WTC11 (cell line): ENCODE measurements at regions not wholly inside any gene's neighbourhood (a gene's known extent, or its start where the extent isn't known, plus 50 kb on each side); places are given as distances from the start of the nearest gene placed in this dataset.

Source experiments
- ATAC-seq: fragments of 200-7000 bp; cut with Tn5 transposase; 2 replicates; pipeline ENCODE4 v1.10.0; 2021; ENCODE audit warnings: mild to moderate bottlenecking, moderate library complexity
- CTCF ChIA-PET: fragments of 300-600 bp; sonication (Branson Sonifier 250); formaldehyde crosslinking; loops from one replicate; lab custom pipeline; 2021; ENCODE audit warnings: antibody characterized with exemption; lab: Charles Lee
- POLR2A ChIA-PET: fragments of 350-600 bp; sonication (Branson Sonifier 250); formaldehyde crosslinking; loops from one replicate; lab custom pipeline; 2021; ENCODE audit warnings: antibody characterized with exemption; lab: Charles Lee
- DNase-seq: peaks from one replicate; pipeline ENCODE4 v3.0.0; 2021; ENCODE audit warnings: low spot score
- H3K27ac Mint-ChIP-seq: 2 replicates; pipeline ENCODE4 v1.8.0; 2021; ENCODE audit warnings: mixed read lengths
- H3K27me3 Mint-ChIP-seq: 2 replicates; pipeline ENCODE4 v1.8.0; 2021; ENCODE audit warnings: low read depth, mild to moderate bottlenecking, moderate library complexity, mixed read lengths
- H3K36me3 Mint-ChIP-seq: 2 replicates; pipeline ENCODE4 v1.8.0; 2021; ENCODE audit warnings: mixed read lengths
- H3K4me1 Mint-ChIP-seq: 2 replicates; pipeline ENCODE4 v1.8.0; 2022; ENCODE audit warnings: mixed read lengths
- H3K4me3 Mint-ChIP-seq: 2 replicates; pipeline ENCODE4 v1.8.0; 2021; ENCODE audit warnings: mild to moderate bottlenecking, moderate library complexity, mixed read lengths
- H3K9me3 Mint-ChIP-seq: 2 replicates; pipeline ENCODE4 v1.8.0; 2021; ENCODE audit warnings: mixed read lengths
- AFF4 ChIP-seq: sonication (generic); formaldehyde crosslinking; IDR thresholded peaks from 2 replicates; pipeline ENCODE4 v1.8.1; 2023; ENCODE audit warnings: mild to moderate bottlenecking, missing genetic modification reagents, borderline replicate concordance
- CDX4 ChIP-seq: fragments of 250-450 bp; sonication (Bioruptor Pico); IDR thresholded peaks from 2 replicates; pipeline ENCODE4 v1.9.0; 2021; ENCODE audit warnings: moderate library complexity, mild to moderate bottlenecking, inconsistent platforms, borderline replicate concordance
- CREM ChIP-seq: sonication (generic); formaldehyde crosslinking; IDR thresholded peaks from 2 replicates; pipeline ENCODE4 v1.8.1; 2022; ENCODE audit warnings: mild to moderate bottlenecking, missing genetic modification reagents, moderate library complexity
- E2F1 ChIP-seq: sonication (generic); formaldehyde crosslinking; IDR thresholded peaks from 2 replicates; pipeline ENCODE4 v1.8.0; 2022; ENCODE audit warnings: mild to moderate bottlenecking, missing genetic modification reagents
- ELF4 ChIP-seq: sonication (generic); formaldehyde crosslinking; IDR thresholded peaks from 2 replicates; pipeline ENCODE4 v1.8.1; 2022; ENCODE audit warnings: low read depth, mild to moderate bottlenecking, moderate library complexity, missing genetic modification reagents
- ESRRA ChIP-seq: sonication (generic); formaldehyde crosslinking; IDR thresholded peaks from 2 replicates; pipeline ENCODE4 v1.8.1; 2022; ENCODE audit warnings: mild to moderate bottlenecking, missing genetic modification reagents, borderline replicate concordance
- GABPB1 ChIP-seq: sonication (generic); formaldehyde crosslinking; IDR thresholded peaks from 2 replicates; pipeline ENCODE4 v1.8.1; 2023; ENCODE audit warnings: mild to moderate bottlenecking, missing genetic modification reagents
- GTF2I ChIP-seq: fragments of 250-450 bp; sonication (Bioruptor Pico); conservative IDR thresholded peaks from 2 replicates; pipeline ENCODE4 v1.4.0; 2021; ENCODE audit warnings: mild to moderate bottlenecking
- IRF2 ChIP-seq: sonication (generic); formaldehyde crosslinking; IDR thresholded peaks from 2 replicates; pipeline ENCODE4 v1.8.0; 2022; ENCODE audit warnings: low read depth, missing genetic modification reagents, borderline replicate concordance
- KAT7 ChIP-seq: sonication (generic); formaldehyde crosslinking; IDR thresholded peaks from 2 replicates; pipeline ENCODE4 v1.8.1; 2023; ENCODE audit warnings: missing genetic modification reagents, mild to moderate bottlenecking, borderline replicate concordance
- NR1H2 ChIP-seq: sonication (generic); formaldehyde crosslinking; IDR thresholded peaks from 2 replicates; pipeline ENCODE4 v1.9.0; 2021; ENCODE audit warnings: mild to moderate bottlenecking, moderate library complexity, missing genetic modification reagents
- SP1 ChIP-seq: sonication (generic); formaldehyde crosslinking; conservative IDR thresholded peaks from 2 replicates; pipeline ENCODE4 v1.8.1; 2022; ENCODE audit warnings: missing genetic modification reagents
- TCF7 ChIP-seq: sonication (generic); formaldehyde crosslinking; IDR thresholded peaks from 2 replicates; pipeline ENCODE4 v1.8.0; 2022; ENCODE audit warnings: mild to moderate bottlenecking, low read depth, missing genetic modification reagents, moderate library complexity
- TEAD1 ChIP-seq: sonication (generic); formaldehyde crosslinking; IDR thresholded peaks from 2 replicates; pipeline ENCODE4 v1.8.0; 2022; ENCODE audit warnings: mild to moderate bottlenecking, missing genetic modification reagents
- ZNF138 ChIP-seq: sonication (generic); formaldehyde crosslinking; conservative IDR thresholded peaks from 2 replicates; pipeline ENCODE4 v1.8.1; 2022; ENCODE audit warnings: mild to moderate bottlenecking, moderate library complexity, missing genetic modification reagents
- ZNF232 ChIP-seq: sonication (generic); formaldehyde crosslinking; IDR thresholded peaks from 2 replicates; pipeline ENCODE4 v1.8.0; 2022; ENCODE audit warnings: mild to moderate bottlenecking, missing genetic modification reagents
- ZNF396 ChIP-seq: fragments of 250-450 bp; sonication (Bioruptor Pico); IDR thresholded peaks from 2 replicates; pipeline ENCODE4 v1.8.0; 2021; ENCODE audit warnings: mild to moderate bottlenecking, moderate library complexity, borderline replicate concordance
- TF ChIP-seq, protein P1 (sequence below): sonication (generic); formaldehyde crosslinking; IDR thresholded peaks from 2 replicates; pipeline ENCODE4 v1.8.1; 2023; ENCODE audit warnings: mild to moderate bottlenecking, missing genetic modification reagents
- TF ChIP-seq, protein P2 (sequence below): fragments of 250-450 bp; sonication (Bioruptor Pico); IDR thresholded peaks from 2 replicates; pipeline ENCODE4 v1.9.0; 2021; ENCODE audit warnings: mild to moderate bottlenecking
- TF ChIP-seq, protein P3 (sequence below): sonication (generic); formaldehyde crosslinking; IDR thresholded peaks from 2 replicates; pipeline ENCODE4 v1.8.1; 2022; ENCODE audit warnings: mild to moderate bottlenecking, missing genetic modification reagents, moderate library complexity, borderline replicate concordance

DNA sequence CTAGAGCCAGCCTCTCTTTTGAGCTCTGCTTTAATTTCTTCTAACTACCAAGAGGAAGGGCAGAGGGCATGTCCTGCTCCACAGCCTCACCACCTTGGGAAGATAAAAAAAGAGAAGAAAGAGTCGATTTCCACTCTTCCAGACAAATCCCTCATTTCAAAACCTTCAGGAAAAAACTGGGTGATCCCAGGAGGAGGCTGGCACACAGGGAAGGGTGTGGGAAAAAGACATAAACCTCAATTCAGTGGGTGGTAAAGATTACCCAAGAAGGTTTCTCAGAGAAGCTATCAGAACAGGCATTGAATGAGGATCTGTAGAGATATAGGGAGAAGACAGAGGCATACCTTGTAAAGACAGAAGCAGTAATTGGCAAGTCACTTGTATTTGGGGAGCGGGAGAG is 79.9 kb upstream of the CRHR1 start:
- no peak for TF ChIP-seq NR1H2 (CRISPR knock-in tag)
- TF ChIP-seq ELF4 (CRISPR knock-in tag), result no peak
- TF ChIP-seq SP1, result no peak
- TF ChIP-seq, protein P1, sequence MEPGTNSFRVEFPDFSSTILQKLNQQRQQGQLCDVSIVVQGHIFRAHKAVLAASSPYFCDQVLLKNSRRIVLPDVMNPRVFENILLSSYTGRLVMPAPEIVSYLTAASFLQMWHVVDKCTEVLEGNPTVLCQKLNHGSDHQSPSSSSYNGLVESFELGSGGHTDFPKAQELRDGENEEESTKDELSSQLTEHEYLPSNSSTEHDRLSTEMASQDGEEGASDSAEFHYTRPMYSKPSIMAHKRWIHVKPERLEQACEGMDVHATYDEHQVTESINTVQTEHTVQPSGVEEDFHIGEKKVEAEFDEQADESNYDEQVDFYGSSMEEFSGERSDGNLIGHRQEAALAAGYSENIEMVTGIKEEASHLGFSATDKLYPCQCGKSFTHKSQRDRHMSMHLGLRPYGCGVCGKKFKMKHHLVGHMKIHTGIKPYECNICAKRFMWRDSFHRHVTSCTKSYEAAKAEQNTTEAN, result no peak
- TF ChIP-seq, protein P2, sequence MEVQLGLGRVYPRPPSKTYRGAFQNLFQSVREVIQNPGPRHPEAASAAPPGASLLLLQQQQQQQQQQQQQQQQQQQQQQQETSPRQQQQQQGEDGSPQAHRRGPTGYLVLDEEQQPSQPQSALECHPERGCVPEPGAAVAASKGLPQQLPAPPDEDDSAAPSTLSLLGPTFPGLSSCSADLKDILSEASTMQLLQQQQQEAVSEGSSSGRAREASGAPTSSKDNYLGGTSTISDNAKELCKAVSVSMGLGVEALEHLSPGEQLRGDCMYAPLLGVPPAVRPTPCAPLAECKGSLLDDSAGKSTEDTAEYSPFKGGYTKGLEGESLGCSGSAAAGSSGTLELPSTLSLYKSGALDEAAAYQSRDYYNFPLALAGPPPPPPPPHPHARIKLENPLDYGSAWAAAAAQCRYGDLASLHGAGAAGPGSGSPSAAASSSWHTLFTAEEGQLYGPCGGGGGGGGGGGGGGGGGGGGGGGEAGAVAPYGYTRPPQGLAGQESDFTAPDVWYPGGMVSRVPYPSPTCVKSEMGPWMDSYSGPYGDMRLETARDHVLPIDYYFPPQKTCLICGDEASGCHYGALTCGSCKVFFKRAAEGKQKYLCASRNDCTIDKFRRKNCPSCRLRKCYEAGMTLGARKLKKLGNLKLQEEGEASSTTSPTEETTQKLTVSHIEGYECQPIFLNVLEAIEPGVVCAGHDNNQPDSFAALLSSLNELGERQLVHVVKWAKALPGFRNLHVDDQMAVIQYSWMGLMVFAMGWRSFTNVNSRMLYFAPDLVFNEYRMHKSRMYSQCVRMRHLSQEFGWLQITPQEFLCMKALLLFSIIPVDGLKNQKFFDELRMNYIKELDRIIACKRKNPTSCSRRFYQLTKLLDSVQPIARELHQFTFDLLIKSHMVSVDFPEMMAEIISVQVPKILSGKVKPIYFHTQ (CRISPR knock-in tag), result no peak
- no peak for TF ChIP-seq CREM (CRISPR knock-in tag)
- no peak for TF ChIP-seq TCF7
- TF ChIP-seq ZNF232 (CRISPR knock-in tag), result no peak
- no peak for TF ChIP-seq IRF2 (CRISPR knock-in tag)
- no peak for TF ChIP-seq ESRRA (CRISPR knock-in tag)
- no peak for TF ChIP-seq E2F1 (CRISPR knock-in tag)
- TF ChIP-seq ZNF396 (CRISPR knock-in tag), result no peak
- no peak for TF ChIP-seq GTF2I (CRISPR knock-in tag)
- no peak for TF ChIP-seq TEAD1 (CRISPR knock-in tag)
- TF ChIP-seq, all 79 proteins: peak for 0
- Mint-ChIP-seq H3K9me3 (no peaks in the 10 kb centered on the region), H3K27ac (no peak overlapping the region), H3K27me3 (peaks cover 11% of the 10 kb centered on the region), H3K36me3 (no peaks in the 10 kb centered on the region), H3K4me3 (no peak overlapping the region), H3K4me1 (peaks cover 14% of the 10 kb centered on the region)
- ChIA-PET POLR2A (no interaction called here), CTCF (interaction anchor here (0.8 kb wide), 1 partner anchor 39 kb away, joined by 3 read pairs; no protein-coding TSS in a partner anchor)
- ATAC-seq (no peak), DNase-seq (no peak)

DNA sequence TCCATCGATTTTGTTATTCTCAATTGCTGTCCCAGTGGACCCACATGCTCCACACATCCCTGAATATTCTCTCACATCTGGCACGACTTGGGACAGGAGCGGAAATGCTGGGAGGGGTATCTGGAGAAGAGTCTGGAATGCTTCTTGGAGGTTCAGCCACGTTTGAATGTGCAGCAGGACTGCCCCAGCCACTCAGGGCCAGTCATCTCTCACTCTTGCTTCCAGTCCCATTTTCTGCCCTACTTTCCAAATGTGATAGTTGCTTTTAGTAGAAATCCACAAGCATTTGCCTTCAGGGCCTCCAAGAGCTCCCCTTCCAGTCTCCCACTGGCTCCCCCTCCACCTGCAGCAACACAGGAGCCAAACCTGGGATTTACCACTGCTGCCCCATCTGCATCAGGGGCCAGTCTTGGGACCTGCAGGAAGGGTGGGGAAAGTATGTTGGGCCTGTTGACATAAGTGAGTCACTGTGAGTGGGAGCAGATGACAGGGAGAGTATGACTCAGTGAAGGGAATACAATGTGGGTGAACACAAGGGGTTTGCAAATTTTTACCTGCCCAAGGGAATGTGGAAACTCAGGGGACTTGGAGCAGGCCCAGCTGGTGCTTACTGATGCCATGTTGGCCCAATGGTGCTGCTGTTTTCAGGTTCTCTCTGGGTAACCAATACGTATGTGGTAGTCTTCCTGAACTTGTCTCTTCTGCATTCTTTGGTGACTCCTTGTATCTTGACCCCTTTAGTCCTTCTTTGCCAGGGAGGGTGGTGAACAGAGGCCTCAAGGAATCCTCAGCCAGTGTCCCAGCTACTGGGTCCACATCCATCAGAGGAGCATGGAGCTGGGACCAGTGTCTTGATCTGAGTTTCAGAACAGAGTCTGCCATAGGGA is 78.8 kb upstream of the CRHR1 start:
- Mint-ChIP-seq H3K4me1 (peaks cover 21% of the 10 kb centered on the region), H3K27ac (no peak overlapping the region), H3K27me3 (peaks cover 8% of the 10 kb centered on the region), H3K36me3 (no peaks in the 10 kb centered on the region), H3K9me3 (no peaks in the 10 kb centered on the region), H3K4me3 (no peak overlapping the region)
- ChIA-PET CTCF (no interaction called here), POLR2A (no interaction called here)
- DNase-seq (no peak), ATAC-seq (no peak)
- TF ChIP-seq ZNF138 (CRISPR knock-in tag), result no peak
- TF ChIP-seq CDX4 (CRISPR knock-in tag), result no peak
- no peak for TF ChIP-seq AFF4 (CRISPR knock-in tag)
- TF ChIP-seq, protein P2 (CRISPR knock-in tag), result no peak
- no peak for TF ChIP-seq GABPB1 (CRISPR knock-in tag)
- TF ChIP-seq, protein P3, sequence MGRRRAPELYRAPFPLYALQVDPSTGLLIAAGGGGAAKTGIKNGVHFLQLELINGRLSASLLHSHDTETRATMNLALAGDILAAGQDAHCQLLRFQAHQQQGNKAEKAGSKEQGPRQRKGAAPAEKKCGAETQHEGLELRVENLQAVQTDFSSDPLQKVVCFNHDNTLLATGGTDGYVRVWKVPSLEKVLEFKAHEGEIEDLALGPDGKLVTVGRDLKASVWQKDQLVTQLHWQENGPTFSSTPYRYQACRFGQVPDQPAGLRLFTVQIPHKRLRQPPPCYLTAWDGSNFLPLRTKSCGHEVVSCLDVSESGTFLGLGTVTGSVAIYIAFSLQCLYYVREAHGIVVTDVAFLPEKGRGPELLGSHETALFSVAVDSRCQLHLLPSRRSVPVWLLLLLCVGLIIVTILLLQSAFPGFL (CRISPR knock-in tag), result no peak
- TF ChIP-seq KAT7 (CRISPR knock-in tag), result no peak
